ENCODE measurements at regions not wholly inside any gene's neighbourhood (a gene's known extent, or its start where the extent isn't known, plus 50 kb on each side); places are given as distances from the start of the nearest gene placed in this dataset.

DNA sequence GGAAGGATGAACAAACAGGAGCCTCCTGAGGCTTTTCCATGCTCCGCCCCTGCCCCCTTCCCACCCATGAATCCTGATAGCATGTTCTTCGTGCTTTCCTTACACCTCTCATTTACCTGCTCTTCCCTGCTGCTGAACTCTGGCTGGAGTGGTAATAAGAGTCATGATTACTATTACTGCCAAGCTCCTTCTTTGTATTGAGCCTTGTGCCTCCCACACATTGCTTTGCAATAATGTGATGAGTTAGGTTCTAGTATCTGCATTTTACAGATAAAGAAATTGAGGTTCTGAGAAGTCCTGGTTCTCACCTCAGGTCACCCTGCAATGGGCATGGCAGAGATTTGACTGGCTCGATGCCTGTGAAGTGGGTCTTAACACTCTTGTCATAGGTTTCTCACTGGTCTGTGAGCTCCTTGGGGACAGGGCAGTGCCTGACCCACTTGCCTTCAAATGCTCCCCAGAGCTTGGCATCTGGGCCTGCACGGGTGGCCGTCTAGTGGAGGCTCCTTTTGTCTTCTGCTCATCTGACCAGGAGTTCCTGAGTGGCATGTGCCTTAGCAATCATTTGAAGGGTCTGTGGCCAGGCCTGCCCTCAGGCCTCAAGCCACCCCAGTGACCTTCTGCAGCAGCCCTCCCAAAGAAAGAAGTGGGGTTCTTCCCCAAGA lies 309.2 kb upstream of the ZMIZ1 start:
- no peak for DNase-seq (ENCODE audit: low spot score)

DNA sequence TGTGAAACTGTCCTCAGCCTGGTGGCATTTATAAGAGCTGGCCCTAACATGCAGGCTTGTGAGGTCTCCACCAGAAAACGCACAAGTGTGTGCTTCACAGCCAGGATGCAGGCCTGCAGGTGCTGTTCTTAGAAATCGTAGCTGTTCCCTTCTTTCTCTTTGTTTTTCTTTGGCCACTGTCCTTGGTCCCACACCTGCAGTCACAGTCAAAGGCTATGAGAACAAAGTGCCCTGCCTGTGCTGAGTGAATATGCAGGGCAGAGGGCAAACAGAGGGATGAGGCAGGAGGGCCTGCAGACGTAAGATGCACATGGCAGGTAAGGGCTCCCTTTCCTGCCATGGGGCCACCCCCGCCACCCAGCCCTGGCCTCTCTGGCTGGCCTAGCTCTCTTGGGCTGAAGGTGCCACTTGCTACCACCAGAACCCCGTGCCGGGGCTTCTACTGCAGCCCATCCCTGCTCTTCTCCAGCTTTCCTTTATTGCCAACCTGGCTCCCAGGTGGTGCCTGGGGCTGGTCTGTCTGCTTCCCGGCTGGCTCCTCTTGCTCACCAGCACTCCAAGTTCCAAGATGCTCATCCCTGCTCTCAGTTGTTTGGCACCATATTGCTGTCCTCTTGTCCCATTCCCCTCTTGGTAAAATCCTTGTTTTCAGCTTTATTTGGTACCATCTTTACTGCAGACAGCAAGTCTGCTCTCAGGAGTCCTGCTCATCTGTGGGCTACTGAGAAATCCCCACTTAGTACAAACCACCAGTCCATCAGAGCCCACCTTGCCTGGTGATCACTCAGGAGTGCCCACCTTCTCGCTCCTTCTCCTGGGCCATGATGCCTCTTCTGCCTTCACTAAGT lies 308.1 kb upstream of the ZMIZ1 start:
- DNase-seq (ENCODE audit: low spot score) = no peak

DNA sequence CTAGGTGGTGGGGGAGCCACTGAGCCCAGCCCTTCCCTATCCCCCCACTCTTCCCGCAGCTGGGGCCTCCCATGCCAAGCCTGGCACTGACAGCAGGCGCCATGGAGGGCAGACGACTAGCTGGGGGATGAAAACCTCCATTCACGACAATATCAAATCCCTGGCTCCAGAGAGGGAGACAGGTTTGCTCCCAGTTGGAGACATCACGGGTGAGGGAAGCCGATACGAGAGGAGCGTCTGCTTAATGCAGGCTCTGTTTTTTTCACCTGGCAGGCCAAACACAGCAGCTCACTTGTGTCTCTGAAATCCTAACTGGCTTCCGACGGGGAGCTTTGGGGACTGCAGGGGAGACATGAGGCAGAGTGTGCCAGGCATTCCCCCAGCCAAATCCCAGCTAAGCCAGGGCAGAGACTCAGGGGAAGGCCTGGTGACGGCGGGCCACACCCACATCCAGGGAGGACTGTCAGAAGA lies 307.4 kb upstream of the ZMIZ1 start:
- DNase-seq (ENCODE audit: low spot score) = no peak

DNA sequence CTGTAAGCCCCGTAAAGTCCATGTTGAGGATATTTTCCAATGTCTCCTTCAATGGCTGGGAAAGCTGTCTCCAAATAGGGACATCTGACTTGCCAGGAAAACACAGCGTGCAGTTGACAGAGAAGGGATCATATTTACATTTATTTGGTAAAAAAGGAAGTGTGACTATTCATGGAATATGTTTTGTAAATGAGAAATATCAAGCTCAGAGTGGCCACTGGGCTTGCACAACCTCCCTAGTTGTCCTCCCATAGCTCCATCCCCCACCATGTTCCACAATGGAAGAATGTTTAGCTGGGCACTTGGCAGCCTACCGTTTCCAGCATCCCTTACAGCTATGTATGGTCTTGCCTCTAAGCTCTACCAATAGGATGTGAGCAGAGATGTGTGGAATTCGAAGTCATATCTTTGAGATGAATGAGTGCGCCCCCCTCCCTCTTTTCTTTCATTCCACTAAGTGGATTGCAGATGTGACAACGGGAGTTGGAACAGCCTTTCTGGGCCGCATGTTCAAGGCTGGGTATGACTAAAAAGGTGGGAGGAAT lies 306.6 kb upstream of the ZMIZ1 start:
- no peak for DNase-seq (ENCODE audit: low spot score)

DNA sequence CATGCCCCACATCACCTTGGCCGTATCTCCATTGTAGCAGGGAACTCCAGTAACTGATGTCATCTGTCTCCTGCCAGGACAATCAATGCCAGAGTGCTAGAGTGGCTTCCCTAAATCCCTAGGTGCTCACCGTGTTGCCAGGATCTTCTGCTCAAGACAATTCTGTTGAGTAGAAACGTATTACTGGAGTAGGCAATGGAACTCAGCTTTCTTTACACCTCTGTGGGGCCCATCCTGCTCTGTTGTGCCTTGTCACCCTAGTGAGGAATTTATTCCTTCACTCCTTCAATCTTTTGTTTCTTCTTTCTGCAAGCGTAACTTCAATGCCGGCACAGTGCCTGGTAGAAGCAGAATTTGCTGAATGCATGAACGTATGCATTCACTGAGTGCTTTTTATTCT lies 305.5 kb upstream of the ZMIZ1 start:
- DNase-seq (ENCODE audit: low spot score) = no peak

DNA sequence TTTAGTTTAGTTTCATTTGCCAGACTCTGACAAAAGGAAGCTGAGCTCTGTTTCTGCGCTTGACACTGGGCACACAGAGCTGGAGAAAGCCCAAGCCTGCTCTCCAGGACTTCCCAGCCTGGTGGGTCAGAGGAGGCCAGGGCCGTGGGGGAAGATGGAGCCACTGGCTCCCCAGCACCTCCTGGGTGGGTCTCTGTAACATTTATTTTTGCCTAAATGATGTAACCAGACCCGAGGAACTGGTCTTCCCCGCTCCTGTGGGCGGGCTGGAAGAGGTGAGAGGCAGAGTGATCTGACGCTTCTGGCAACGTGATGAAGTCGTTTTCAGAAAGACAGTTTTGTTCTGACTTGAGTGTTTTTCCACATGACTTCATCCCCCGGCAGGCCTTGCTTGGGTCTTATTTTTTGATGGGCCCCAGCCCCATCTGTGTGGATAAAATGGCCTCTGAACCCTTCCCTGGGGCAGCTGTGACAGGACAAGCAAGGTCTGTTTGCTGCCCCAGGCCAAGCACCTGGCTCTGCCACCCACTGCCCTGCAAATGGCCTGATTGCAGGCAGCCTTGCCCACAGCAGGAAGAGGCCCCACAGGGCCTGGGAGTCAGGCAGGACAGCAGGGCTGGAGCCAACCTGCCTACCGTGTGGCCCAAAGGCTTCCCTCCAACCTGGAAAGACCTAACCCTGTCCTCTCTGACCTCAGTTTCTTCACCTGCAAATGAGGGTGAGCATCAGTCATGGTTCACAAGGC lies 304.9 kb upstream of the ZMIZ1 start:
- DNase-seq (ENCODE audit: low spot score) = peak; percentile 59

DNA sequence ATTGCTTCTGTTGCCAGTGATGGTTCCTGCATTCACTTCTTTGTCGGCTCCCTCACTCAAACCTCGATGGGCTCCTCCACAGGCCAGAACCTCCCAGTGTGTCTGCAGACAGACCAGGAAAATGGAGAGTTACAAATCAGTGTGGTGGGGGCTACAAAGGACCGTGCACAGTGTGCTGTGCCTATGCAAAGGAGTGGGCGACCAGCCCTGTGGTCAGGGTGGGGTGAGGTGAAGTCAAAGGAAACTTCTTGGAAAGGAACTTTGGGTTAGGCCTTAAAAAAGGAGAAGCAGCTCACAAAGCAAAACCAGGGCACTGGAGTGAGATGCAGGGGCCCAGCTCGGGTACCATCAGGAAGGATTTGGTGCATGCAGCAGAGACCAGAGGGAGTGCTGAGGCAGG lies 304.3 kb upstream of the ZMIZ1 start:
- no peak for DNase-seq (ENCODE audit: low spot score)

DNA sequence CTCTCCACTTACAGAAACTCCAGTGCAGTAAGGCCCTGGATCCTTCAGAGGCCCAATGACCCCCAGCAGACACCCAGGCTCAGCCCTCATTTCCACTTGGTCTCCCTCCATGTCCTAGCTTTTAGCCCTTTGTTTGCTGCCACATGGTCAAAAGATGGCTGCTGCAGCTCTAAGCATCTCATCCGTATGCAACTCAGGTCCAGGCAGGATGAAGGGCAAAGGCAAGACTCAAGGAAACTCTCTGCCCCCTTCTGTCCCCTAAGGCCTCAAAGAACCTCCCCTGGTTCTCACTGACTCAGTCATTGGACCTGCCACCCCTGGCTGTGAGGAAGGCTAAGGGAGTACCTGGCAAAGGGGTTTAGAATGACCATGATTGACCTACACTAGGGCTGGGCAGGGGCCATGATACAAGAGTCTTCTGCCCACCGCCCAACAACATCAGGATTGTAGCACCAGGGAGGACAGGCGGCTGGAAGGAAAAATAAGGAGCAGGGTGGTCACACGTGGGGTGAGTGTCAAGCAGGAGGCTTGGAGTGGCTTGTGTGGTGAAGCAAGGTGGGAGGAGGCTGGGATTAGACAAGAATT lies 303.8 kb upstream of the ZMIZ1 start:
- no peak for DNase-seq (ENCODE audit: low spot score)

DNA sequence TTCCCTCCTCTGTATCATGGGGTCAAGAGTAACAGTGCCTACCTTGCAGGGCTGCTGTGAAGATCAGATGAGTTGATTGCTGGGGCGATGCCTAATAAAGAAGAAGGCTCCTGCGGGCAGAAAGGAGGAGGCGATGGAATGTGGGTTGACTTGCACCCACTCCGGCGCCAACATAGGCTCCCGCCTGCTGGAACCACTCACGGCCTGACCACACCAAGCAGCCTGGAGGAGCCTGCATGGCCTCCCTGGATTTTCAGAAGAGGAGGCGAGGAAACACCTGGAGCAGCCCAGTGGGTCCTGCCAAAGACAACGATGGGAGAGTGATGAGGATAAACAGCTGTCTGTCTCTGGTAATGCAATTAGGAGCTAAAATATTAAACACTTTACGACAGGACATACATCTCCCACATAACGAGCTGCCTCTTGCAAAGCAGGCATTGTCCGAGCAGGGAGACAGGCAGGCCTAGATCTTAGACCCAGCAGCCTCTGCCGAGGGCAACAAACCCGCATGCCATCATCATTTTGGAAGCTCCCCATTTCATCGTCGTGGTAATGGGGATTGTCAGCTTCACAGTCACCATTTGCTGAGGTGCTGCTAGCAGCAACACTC lies 302.9 kb upstream of the ZMIZ1 start:
- no peak for DNase-seq (ENCODE audit: low spot score)

DNA sequence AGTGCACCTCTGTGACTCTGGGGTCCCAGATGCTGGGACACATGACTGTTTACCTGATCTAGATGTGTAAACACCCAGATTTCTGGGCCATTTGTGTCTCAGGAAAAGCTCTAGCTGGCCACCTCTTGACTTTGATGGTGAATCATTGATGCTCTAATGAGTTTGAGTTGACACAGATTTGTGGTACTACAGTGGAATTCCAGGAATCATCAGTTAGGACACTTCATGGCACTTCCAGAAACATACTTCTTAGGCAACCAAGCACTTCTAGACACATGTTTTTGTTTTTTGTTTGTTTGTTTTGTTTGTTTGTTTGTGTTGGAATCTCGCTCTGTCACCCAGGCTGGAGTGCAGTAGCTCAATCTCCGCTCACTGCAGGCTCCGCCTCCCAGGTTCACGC lies 302.2 kb upstream of the ZMIZ1 start:
- no peak for DNase-seq (ENCODE audit: low spot score)

DNA sequence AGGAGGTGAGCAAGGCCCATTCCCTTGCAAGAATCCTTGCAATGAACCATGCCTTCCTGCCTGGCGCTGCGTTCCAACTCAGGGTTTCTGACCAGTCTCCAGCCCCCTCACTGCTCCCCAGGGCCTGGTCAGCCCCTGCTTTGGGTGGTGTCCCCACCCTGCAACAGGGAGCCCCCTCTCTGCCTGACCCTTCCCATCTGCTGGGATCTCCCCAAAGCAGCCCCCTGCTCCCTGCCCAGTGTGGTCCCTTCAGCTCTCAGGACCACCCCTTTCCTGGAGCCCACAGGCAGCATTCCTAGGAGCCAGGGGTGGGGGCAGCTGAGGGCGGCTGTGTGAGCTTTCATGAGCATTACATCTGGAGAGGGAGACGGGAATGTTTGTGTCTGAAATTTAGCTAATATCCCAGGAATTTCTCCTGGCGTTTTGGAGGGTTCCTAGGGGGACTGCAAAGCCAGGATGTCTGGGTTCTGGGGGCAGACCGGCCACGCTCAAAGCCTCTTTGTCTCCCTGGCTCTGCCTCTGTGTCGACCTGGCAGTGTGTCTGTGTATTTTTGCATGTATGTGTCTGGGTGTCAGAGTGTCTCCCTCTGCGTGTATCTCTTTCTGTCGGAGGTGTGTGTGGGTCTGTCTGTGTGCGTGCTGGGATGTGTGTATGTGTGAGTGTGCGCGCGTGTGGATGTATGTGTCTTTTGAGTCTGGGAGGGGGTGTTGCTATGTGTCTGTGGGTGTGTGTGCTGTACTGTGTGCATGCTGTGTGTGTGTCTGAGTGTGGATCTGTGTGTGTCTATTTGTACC lies 300.5 kb upstream of the ZMIZ1 start:
- no peak for DNase-seq (ENCODE audit: low spot score)

DNA sequence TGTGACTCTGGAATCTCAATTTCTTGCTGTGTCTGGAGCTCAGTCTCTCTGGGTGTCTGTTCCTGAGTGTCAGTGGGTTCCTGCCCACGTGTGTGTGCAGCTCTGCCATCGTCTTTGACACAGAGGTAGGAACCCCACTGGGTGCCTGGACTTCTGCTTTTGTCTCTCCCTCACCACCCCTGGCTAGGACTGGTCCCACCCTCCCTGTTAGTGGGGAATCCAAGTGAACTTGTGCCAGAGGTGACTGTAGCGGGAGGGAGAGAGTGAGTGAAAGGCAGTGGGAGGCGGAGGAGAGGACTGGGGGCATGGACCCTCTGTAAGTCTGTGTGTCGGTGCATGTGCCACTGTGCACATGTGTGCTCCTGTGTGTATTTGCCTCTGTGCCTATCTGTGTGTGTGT lies 299.9 kb upstream of the ZMIZ1 start:
- DNase-seq (ENCODE audit: low spot score) = no peak

DNA sequence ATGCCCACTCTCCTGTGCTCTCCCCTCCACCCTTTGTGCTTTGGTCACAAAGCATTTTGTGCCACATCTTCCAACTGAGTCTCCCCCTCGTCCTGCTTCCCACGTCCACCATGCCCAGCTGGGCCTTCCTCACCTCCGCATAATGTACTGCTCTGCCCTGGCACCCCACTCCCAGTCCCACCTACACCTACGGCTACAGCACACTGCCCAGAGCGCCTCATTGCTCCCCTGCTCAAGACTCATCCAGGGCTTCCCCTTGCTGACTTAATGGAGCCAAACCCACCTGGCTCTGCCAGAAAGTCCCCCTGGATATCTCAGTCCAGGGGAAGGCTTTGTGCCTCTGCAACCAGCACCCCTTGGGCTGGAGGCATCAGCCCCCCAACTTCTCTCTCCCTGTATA lies 299.2 kb upstream of the ZMIZ1 start:
- DNase-seq (ENCODE audit: low spot score) = no peak

DNA sequence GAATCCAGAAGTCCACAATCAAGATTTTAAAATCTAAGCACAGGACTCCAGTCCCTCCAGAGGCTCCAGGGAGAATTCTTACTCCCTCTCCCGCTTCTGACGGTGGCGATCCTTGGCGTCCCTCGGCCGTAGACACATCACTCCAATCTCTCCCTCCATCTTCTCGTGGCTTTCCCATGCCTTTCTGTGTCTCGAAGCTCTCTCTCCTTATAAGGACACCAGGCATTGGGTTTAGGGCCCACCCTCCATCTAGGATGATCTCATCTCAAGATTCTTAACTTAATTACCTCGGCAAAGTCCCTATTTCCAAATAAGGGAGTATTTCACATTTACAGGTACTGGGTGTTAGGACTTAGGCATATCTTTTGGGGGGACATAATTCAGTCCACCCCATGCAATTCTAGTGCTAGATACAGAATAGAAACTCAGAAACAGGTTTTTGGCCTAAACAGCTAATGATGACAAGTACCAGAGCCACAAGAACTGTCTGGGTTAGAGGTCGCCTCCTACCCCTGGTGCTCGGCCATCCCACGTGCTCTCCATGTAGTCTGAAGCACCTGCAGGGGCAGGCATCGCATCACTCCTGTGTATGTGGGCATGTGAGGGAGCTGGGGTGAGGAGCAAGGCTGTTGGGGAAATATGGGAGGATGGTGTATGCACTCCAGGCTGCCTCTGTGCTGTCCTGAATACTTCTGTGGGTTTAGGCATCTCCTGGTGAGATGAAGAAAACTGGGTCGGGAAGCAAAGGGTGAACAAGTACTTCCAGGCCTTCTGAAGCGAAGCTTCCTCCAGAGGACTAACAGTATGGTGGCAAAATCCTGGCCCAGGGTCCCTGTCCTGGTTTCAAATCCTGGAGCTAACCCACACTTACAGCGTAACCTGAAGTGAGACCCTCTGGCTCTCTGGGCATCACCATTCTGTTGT lies 298.3 kb upstream of the ZMIZ1 start:
- no peak for DNase-seq (ENCODE audit: low spot score)

DNA sequence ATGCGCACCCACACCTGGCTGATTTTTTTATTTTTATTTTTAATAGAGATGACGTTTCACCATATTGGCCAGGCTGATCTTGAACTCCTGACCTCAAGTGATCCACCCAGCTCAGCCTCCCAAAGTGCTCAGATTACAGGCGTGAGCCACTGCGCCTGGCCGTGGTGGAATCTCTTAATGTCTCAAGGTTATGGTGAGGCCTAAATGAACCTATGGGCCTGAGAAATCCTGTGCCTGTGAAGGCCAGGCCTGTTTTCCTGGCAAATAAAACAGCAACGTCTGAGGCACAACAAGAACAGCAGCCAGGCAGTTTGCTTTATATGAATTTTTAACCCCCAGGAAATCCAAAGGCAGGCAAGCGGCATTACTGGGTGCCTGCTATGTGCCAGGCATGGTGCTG lies 297.5 kb upstream of the ZMIZ1 start:
- DNase-seq (ENCODE audit: low spot score) = no peak

DNA sequence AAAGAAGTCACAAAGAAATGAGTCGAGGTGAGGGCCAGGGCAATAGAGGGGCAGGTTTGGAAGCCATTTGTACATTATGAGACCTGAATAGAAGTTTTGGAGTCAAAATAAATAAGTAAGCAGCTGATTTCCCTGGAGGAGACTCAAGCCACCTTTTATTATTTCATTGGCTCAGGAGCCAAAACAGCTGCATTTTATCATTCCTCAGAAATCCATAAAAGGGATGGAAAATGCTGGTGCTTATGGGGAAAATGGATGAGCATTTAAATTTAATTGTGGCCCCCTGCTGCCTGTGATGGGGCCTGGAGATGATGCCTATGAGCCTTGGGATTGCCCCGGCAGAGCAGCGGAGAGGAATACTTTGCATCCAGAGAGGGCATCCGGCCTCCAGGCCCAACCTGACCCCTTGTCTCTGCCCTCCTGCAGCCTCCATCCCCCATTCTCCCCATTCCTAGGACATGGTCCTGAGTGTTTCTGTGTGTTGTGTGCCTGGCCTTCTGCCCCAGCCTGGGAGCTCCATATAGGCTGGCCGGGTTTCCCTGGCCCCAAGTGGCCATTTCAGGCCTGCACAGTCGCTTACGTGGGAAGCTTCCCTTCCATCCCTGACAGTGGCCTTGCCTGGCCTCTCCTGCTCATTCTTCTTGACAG lies 296.8 kb upstream of the ZMIZ1 start:
- no peak for DNase-seq (ENCODE audit: low spot score)

DNA sequence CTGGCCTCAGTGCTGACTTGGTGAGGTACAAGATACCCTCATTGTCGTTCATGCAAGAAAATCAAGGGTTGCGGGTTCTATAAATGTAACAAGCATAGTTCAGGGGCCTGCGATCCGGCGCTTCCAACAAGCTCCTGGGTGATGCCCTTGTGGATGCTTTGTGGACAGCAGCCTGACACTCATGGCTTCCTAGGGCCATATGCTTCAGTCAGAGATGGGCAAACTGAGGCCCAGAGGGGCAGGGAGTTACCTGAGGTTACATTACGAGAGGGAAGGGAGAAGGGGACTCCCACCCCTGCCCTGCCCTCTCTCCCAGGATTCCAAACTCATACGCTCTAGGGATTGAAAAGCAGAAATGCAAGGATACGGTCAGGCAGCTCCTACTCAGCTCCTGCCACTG lies 296.3 kb upstream of the ZMIZ1 start:
- no peak for DNase-seq (ENCODE audit: low spot score)

DNA sequence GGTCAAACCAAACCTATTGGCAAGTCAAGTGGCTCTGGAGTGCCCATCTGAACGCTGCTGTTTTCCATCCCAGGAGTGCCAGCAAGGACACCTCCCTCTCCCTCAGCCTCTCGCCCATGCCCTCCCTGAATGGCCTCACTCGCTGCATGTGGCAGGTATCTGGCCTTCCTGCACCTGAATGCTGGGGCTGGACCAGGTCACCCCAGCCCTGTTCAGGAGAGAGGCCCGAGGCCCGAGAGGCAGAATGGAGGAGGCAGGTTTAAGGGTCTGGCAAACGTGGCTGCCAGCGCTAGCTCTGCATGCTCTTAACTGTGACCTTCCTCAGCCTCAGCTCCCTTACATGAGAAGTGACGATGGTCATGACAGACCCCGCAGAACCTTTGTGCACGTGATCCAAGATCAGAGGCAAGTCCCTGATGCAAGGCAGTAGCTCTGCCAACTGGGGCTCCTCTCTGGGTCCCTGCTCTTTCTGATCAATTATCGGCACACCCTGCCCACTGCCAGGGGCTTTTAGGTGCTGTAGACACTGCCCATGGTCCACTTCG lies 295.7 kb upstream of the ZMIZ1 start:
- no peak for DNase-seq (ENCODE audit: low spot score)

DNA sequence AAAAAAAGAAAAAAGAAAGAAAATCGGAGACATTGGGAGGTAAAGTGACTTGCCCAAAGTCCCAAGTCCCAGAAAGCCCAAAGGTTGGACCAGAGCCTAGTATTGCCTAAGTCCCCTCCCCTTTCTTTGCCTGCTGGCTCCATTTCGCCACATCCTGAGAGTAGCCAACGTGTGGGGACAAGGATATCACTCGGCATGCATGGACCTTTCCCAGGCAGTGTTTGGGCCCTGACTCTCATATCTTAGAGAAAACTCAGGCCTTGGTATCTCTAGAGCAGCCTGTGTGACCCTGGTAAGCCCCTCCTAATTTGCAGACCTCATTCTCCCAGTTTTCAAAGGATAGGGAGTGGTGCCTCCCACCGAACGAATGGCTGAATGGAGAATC lies 294.2 kb upstream of the ZMIZ1 start:
- no peak for DNase-seq (ENCODE audit: low spot score)
